ENCODE measurements at regions not wholly inside any gene's neighbourhood (a gene's known extent, or its start where the extent isn't known, plus 50 kb on each side); places are given as distances from the start of the nearest gene placed in this dataset.

GRCh38 chr4:18803781-18804180, 782.2 kb upstream of the LCORL start:
- no peaks in the 10 kb centered on the region for H3F3A ChIP-seq (ENCODE audit: insufficient read depth)

GRCh38 chr4:18798123-18798522, 776.6 kb upstream of the LCORL start:
- Histone ChIP-seq H3K4me3 (ENCODE audit: insufficient read depth, low read length, poor library complexity, severe bottlenecking) (no peak overlapping the region), H3K36me3 (ENCODE audit: low read length) (no peaks in the 10 kb centered on the region), H3K9ac (ENCODE audit: low read length) (no peak overlapping the region), H3K27me3 (ENCODE audit: low read length) (no peaks in the 10 kb centered on the region), H3F3A (ENCODE audit: insufficient read depth) (no peaks in the 10 kb centered on the region), H2AFZ (ENCODE audit: low read depth, low read length, severe bottlenecking) (no peak overlapping the region), H4K20me1 (ENCODE audit: low read depth, low read length) (no peaks in the 10 kb centered on the region), H3K9me3 (ENCODE audit: insufficient read depth, low read length) (no peaks in the 10 kb centered on the region), H3K27ac (ENCODE audit: low read depth, low read length) (no peak overlapping the region), H3K4me2 (ENCODE audit: low read depth, low read length, poor library complexity, severe bottlenecking) (no peak overlapping the region), H3K79me2 (ENCODE audit: insufficient read depth, low read length) (no peaks in the 10 kb centered on the region), H3K9me2 (replicated peaks; ENCODE audit: insufficient read depth, low read length) (no peaks in the 10 kb centered on the region)
- TF ChIP-seq EZH2phosphoT487 (conservative IDR thresholded peaks at IDR 0.05; ENCODE audit: low read length) (no peak), CTCF (IDR thresholded peaks at IDR 0.05; ENCODE audit: insufficient read depth, low read length, poor library complexity, severe bottlenecking) (no peak)

More at GRCh38 chr4:18803781-18804180, 782.2 kb upstream of the LCORL start:
- TF ChIP-seq CTCF (IDR thresholded peaks at IDR 0.05; ENCODE audit: insufficient read depth, low read length, poor library complexity, severe bottlenecking) (no peak), EZH2phosphoT487 (conservative IDR thresholded peaks at IDR 0.05; ENCODE audit: low read length) (no peak)
- H3K4me3 ChIP-seq (ENCODE audit: insufficient read depth, low read length, poor library complexity, severe bottlenecking), result no peak overlapping the region
- no peaks in the 10 kb centered on the region for H3K36me3 ChIP-seq (ENCODE audit: low read length)
- H3K9me2 ChIP-seq (replicated peaks; ENCODE audit: insufficient read depth, low read length), result 0 out of 2 replicates have a peak, but pooled peaks cover 3% of the 10 kb centered on the region
- H3K27me3 ChIP-seq (ENCODE audit: low read length), result no peaks in the 10 kb centered on the region
- H3K9ac ChIP-seq (ENCODE audit: low read length), result no peak overlapping the region
- H2AFZ ChIP-seq (ENCODE audit: low read depth, low read length, severe bottlenecking), result no peak overlapping the region
- no peaks in the 10 kb centered on the region for H4K20me1 ChIP-seq (ENCODE audit: low read depth, low read length)
- no peaks in the 10 kb centered on the region for H3K79me2 ChIP-seq (ENCODE audit: insufficient read depth, low read length)
- no peak overlapping the region for H3K4me2 ChIP-seq (ENCODE audit: low read depth, low read length, poor library complexity, severe bottlenecking)
- no peak overlapping the region for H3K27ac ChIP-seq (ENCODE audit: low read depth, low read length)
- no peaks in the 10 kb centered on the region for H3K9me3 ChIP-seq (ENCODE audit: insufficient read depth, low read length)

GRCh38 chr4:18795794-18796193, 774.2 kb upstream of the LCORL start:
- H3K4me2 ChIP-seq (ENCODE audit: low read depth, low read length, poor library complexity, severe bottlenecking), result no peak overlapping the region
- H3K9me3 ChIP-seq (ENCODE audit: insufficient read depth, low read length), result no peaks in the 10 kb centered on the region
- TF ChIP-seq CTCF (IDR thresholded peaks at IDR 0.05; ENCODE audit: insufficient read depth, low read length, poor library complexity, severe bottlenecking), result no peak
- no peak for TF ChIP-seq EZH2phosphoT487 (conservative IDR thresholded peaks at IDR 0.05; ENCODE audit: low read length)
- no peak overlapping the region for H3K9ac ChIP-seq (ENCODE audit: low read length)
- H3K9me2 ChIP-seq (replicated peaks; ENCODE audit: insufficient read depth, low read length), result no peaks in the 10 kb centered on the region
- no peaks in the 10 kb centered on the region for H3K79me2 ChIP-seq (ENCODE audit: insufficient read depth, low read length)
- H3K4me3 ChIP-seq (ENCODE audit: insufficient read depth, low read length, poor library complexity, severe bottlenecking), result no peak overlapping the region
- no peak overlapping the region for H3K27ac ChIP-seq (ENCODE audit: low read depth, low read length)
- no peaks in the 10 kb centered on the region for H3K36me3 ChIP-seq (ENCODE audit: low read length)
- H4K20me1 ChIP-seq (ENCODE audit: low read depth, low read length), result no peaks in the 10 kb centered on the region
- no peaks in the 10 kb centered on the region for H3K27me3 ChIP-seq (ENCODE audit: low read length)
- H3F3A ChIP-seq (ENCODE audit: insufficient read depth), result no peaks in the 10 kb centered on the region
- no peak overlapping the region for H2AFZ ChIP-seq (ENCODE audit: low read depth, low read length, severe bottlenecking)

Data from SU-DHL-6 (cell line).